ENCODE measurements at regions not wholly inside any gene's neighbourhood (a gene's known extent, or its start where the extent isn't known, plus 50 kb on each side); places are given as distances from the start of the nearest gene placed in this dataset.

DNA sequence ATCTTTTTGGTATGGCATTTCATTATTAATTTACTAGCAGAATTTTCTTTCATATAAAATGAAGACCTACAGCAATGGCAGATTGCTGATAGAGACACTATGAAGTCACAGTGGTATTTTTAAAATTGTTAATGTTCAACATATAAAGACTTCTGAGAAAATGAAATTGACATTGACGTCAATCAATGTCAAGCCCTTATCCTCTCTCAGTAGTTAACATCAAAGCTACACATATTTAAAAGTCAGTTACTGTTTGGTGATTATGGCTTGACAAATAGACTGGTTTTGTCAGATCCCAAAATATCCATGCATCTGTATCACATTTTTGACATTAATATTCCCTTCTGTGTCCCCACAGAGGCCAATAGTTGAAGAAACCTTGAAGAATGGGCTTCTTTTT is 1069.1 kb upstream of the SEL1L start:
- TF ChIP-seq, protein P1, sequence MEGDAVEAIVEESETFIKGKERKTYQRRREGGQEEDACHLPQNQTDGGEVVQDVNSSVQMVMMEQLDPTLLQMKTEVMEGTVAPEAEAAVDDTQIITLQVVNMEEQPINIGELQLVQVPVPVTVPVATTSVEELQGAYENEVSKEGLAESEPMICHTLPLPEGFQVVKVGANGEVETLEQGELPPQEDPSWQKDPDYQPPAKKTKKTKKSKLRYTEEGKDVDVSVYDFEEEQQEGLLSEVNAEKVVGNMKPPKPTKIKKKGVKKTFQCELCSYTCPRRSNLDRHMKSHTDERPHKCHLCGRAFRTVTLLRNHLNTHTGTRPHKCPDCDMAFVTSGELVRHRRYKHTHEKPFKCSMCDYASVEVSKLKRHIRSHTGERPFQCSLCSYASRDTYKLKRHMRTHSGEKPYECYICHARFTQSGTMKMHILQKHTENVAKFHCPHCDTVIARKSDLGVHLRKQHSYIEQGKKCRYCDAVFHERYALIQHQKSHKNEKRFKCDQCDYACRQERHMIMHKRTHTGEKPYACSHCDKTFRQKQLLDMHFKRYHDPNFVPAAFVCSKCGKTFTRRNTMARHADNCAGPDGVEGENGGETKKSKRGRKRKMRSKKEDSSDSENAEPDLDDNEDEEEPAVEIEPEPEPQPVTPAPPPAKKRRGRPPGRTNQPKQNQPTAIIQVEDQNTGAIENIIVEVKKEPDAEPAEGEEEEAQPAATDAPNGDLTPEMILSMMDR (IDR thresholded peaks at IDR 0.05; ENCODE audit: low read length), result no peak
- TF ChIP-seq EZH2 (IDR thresholded peaks at IDR 0.05; ENCODE audit: borderline replicate concordance, low read length), result no peak
